Vagina (tissue), 2 donors: ENCODE measurements at regions not wholly inside any gene's neighbourhood (a gene's known extent, or its start where the extent isn't known, plus 50 kb on each side); places are given as distances from the start of the nearest gene placed in this dataset.

Source experiments
- POLR2A ChIP-seq, 2 donors: fragments of 450-650 bp; IDR thresholded peaks; one replicate each; pipeline ENCODE4 v1.6.1; 2017; ENCODE audit warnings: antibody characterized with exemption in 2 of 2, mild to moderate bottlenecking in 2 of 2, moderate library complexity in 2 of 2
- TF ChIP-seq, protein P1 (sequence below), 3 experiments: fragments of 450-650 bp in 2 of 3; fragments of 200-600 bp in 1 of 3; sonication (generic) in 1 of 3; IDR thresholded peaks; one replicate each; pipeline ENCODE4 v1.5.1; 2017 to 2019; ENCODE audit warnings: antibody characterized with exemption in 3 of 3, mild to moderate bottlenecking in 2 of 3, moderate library complexity in 2 of 3

DNA sequence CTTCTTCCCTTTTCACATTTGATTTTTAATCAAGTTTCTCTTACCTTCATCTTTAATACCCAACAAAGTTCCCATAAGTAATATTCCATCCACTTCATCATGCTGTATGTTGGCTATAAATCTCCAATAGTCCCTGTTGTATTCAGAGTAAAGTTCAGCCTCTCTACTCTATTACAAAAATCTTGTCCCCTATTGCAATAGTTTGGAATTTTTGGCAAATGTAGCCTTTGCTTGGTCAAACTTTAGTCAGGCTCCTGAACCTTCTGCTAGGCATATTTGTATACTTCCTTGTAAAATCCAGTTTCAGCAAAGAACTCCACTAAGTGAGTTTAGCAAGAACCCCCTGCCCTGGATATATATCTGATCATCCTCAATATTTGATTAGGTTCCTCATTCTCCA lies 54.0 kb upstream of the PACRGL start:
- TF ChIP-seq, protein P1, sequence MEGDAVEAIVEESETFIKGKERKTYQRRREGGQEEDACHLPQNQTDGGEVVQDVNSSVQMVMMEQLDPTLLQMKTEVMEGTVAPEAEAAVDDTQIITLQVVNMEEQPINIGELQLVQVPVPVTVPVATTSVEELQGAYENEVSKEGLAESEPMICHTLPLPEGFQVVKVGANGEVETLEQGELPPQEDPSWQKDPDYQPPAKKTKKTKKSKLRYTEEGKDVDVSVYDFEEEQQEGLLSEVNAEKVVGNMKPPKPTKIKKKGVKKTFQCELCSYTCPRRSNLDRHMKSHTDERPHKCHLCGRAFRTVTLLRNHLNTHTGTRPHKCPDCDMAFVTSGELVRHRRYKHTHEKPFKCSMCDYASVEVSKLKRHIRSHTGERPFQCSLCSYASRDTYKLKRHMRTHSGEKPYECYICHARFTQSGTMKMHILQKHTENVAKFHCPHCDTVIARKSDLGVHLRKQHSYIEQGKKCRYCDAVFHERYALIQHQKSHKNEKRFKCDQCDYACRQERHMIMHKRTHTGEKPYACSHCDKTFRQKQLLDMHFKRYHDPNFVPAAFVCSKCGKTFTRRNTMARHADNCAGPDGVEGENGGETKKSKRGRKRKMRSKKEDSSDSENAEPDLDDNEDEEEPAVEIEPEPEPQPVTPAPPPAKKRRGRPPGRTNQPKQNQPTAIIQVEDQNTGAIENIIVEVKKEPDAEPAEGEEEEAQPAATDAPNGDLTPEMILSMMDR (IDR thresholded peaks at IDR 0.05) = no peak
- no peak for TF ChIP-seq POLR2A (IDR thresholded peaks at IDR 0.05)
